NCI-H146 treated with DMSO at 0.1 percent for 48 hours (cell line): ENCODE measurements at regions not wholly inside any gene's neighbourhood (a gene's known extent, or its start where the extent isn't known, plus 50 kb on each side); places are given as distances from the start of the nearest gene placed in this dataset.

Experiments
- DNase-seq: peaks from one replicate; lab custom pipeline; 2025; ENCODE audit not compliant: unreplicated experiment; lab: John Stamatoyannopoulos, UW

DNA sequence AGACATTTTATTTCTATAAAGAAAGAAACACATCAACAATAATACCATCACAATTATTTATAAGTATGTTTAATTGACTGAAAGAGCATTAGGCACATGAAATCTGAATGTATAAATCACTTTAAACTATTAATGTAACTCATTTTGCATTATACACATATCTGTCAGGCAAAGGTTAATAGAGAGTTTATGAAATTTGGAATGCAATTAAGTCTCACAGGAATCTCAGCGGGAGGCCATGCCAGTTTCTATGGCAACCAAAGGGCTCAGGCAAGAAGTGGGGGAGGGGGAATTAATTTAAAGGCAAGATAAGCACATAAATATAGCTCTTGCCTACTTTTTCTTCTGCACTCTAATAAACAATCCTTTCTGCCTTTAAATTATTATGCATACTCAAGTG, 152.6 kb downstream of the SLC16A9 start:
- peak; percentile 18 for DNase-seq

DNA sequence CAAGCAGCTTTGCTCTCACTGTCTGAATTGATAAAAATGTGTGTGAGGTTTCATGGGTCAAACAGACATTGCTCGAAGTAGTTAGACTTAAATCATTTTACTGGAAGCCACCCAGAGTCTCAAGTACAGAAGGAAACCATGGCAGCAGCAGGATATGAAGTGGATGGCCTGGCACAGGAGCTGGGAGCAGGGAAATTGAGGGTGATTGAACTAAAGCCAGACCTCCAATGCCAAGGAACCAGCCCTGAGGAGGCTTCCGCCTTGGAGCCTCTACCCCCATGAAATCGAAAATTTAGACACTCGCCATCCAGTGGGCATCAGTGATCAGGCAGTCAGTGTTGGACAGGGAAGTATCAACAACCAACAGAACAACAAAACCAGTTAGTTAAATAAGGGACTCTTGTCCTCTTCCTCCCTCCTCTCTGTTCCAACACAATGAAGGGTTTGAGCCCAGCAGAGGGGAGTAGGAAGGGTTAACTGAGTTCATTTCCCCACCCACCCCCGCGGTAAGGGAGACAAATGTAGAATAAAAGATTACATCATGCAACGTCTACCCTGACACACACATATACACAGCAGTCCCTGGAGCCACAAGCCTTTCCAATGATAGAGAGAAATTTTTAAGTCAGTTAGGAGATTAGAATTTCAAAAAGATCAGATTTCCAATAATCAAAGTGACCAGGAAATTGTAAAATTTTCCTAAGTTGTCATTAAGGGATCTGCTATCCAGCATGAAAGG, 156.3 kb downstream of the SLC16A9 start:
- DNase-seq: no peak

DNA sequence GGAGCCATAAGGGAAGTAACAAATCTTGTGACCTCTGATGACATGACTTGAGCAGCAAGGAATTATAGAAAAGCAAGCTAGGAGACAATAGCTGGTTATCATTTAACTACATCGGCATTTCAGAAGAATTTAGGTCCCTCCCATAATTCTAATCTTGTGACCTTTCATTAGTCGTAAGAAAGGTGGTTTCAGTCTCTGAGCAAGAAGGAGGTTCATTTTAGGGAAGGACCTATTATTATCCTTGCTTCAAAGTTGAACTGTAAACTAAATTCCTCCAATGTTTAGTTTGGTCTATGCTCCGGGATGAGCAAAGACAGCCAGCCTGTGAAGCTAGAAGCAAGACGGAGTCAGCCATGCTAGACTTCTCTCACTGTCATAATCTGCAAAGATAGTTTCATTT, 159.6 kb downstream of the SLC16A9 start:
- DNase-seq: no peak

DNA sequence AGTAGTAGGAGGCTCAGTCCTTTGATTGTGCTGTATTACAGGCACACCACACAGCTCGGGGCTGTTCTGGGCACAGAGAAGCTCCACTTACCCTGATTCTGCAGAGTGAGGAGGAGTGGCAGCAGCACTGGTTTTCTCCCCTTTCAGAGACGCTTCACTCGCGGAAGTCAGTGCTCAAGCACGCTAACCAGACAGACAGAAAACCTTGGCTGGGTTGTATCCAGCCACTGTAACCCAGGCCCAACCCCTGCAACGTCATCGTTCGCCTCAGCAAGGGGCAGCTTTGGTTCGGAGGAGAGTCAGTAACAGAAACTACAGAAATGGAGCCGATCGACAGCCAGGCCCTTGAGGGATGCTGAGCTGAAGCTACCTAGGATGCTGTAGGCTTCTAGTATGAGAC, 171.0 kb downstream of the SLC16A9 start:
- no peak for DNase-seq

DNA sequence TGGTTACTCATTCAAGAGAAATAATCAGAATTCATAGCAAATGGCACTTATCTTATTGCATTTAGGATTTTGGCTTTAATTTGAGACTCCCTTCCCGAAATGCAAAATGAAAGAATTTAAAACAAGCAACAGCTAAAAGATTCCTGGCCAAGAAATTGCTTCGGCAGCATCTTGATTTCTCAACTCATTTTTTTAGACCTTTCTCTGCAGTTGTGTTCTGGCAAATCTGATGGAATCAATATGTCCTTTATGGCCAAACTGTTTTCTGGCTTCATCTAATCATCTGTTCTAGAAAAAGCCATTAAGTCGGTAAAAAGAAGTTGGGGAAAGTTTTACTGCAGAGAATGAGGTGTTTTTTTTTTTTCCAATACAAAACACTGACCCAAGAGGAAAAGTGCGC, 172.1 kb downstream of the SLC16A9 start:
- DNase-seq: no peak

DNA sequence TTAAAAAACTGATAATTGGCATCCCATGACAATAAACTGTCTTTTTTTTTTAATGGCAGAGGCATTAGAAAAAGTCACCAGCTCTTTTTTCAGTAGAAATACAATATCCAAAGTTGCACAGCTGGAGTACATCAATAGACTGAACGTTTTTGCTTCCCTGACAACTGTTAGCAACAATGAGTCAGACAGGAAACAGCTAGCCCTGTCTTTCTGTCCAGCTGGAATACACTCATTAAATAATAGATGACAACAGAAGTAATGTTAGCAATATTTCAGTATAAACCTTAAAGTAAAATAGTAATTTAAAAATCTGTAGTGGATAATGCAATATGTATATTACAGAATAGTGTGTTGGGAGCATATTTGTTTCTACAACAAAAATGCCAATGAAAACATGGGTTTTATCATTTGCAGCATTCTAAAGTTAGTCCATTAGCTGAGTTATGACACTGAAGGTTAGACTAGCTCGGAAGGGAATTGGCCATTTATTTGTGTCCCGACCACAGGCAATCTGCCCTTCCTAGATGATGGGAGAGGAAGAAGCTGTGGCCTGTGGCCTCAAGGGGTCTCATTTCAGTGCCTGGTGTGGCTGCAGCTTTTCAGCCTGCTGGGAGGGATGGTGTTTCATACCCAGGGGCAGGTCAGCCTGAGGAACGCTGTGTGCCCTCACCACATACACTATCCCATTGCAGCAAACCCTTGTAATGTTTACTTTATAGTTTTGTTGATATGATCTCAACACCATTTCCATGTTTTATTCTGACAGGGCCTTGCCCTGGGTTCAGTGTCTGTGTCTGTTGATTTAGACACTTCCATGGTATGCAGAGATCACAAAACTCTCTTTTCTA, 173.3 kb downstream of the SLC16A9 start:
- peak; percentile 33 for DNase-seq

DNA sequence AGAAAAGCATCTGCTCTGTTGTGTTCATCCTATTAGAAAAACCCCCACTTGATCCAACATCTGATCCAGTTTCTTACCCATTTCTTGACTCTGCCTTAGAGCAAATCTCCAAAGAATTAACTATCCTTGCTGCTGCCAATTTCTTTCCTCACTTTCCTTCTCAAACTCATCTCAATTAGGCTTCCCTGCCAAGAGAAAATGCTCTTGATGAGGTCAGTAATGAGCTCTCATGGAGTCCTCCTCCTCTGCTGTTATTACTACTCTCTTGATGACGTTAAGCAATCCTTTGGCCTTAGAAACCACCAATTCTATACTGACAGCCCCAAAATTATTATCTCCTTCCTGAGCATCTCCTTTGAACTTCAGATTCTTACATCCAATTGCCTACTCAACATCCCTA, 162.0 kb upstream of the FAM13C start:
- DNase-seq: no peak

DNA sequence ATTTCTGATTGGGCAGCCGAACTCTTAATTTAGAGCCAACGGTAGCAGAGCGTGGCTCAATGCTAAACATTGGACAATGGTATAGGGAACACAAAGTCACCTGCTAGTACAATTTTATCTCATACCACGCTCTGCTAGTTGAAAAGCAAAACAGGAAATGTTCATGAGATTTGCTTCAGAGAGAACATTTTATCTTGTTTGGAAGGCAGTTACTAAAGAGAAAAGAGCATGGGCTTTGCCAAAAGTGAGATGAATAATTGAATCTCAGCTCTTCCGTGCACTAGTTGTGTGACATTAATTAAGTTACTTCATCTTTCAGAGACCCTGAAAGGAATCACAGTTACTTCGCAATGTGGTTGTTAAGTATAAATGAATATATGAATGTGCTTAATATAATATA, 161.5 kb upstream of the FAM13C start:
- DNase-seq: no peak

DNA sequence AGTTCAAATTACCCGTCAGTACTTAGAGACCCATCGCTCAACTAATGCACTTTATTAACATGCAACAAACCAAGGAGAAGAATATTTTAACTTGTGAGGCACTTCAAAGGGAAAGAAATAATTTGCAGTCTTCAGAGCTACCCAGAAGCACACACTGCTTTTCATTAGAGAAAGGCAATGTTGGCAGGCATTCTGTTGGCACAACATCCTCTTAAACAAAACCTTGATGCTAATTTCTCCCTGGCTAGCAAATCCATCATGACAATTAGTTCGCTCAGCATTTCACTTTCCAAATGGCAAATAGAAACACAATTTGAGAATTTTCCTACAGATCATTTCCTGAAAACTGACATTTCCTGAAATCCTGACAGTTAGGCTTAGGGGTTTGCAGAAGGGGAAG, 155.6 kb upstream of the FAM13C start:
- DNase-seq: no peak

DNA sequence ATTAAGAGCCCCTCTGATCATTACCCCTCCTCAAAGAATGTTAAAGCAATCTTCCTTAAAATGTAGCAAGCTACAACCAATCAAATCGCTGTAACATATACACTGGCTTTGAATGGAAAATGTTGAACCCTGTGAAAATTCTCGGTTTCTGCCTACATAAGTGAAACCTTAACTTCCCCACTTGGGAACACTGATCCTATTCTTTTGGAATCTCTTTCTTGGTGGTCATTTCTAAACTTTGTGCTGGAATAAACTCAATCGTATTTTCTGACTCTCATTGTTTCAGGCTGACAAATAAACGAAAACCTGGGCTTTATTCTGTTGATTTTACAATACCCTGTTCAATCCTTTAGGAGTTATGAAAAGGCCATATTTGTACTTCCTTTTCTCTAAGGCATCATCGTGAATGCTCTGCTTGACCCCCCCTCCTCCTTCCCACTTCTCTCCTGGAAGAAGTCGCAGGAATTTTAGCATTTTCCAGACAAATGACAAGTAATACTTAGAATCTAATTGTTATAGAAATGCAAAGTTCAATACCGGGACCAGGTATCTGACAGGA, 155.1 kb upstream of the FAM13C start:
- DNase-seq: no peak

DNA sequence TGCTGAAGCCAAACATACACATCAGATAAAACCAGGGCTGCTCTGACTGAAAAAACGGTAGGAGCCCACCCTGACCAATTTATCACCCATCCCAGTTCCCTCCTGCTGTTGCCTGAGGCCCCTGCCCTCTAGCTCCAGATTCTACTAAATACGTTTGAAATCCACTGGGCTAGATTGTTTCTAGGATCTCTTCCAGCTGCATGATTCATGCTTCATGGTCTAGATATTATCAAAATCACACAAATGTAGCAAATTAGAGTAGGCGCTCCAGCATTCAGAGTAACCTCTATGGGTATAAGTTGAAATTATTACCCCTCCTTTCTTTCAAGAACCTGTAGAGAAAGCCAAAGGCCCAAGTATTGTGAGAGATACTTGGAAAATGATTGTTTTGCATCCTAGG, 151.2 kb upstream of the FAM13C start:
- DNase-seq: no peak

DNA sequence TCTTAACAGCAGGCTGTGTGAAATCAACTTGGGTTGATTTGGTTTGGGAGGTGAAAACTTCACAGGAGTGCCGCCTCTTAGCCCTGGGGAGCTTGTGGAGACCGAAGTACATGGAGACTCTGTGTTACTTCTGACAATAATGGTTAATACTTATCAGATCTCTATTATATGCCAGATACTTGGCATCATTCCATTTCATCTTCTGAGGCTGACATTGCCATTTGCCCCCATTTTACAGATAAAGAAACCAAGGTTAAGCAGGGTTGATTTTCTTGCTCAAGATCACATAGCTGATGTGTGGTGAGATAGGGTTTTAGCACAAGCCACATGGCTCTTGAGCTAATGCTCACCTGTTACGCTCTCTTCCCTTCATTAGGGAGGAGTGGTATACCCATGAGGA, 150.6 kb upstream of the FAM13C start:
- DNase-seq: no peak

DNA sequence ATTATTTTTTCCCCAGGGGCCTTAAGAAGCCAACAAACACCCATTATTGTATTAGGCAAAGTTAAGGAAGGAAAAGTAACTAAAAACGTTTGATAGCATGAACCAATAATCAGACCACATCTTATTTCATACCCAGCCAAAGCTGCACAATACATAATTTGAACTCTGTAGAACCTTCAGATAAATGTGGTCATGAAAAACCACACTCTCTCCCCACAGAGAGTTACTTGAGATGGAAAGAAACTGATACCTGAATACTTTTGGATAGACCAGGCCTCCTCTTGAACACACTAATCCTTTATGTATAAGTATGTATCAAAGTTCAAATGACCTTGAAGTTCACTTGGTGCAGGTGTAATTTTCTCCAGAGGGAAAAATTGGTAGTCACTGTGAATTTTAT, 146.6 kb upstream of the FAM13C start:
- DNase-seq: no peak

DNA sequence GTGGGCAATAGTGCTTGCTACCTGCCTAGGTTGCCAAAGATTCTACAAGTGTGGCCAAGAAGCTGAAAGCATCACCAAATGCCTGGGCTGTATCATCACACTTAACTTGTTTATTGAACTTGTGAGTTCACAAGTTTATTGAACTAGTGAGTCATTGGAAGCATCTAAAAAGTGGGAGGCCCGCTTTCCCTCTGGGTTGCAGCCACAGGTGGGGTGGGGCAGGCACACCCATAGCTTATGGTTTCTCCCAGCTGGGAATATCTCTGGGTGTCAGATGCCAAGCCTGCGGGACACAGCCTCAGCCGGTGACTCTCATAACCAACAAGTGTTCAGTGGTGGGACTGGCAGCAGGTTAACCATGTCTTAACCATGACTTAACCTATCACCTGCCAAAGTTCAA, 145.9 kb upstream of the FAM13C start:
- no peak for DNase-seq

DNA sequence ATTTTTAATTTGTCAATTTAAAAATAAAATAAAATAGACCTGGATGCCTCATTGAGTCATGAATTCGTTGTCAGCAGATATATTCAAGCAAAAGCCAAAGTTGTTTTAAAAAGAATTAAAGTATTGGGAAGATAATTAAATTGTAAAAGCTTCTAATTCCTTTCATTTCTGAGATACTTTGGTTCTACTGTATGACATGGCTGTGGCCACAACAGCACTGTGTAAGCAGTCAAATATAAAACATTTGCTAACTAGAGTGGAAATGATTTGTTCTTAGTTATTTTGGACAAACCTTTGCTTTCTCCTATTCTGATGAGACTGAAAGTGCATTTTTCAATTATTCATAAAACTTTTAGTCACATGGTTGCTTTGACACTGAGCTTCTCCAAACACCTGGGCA, 143.6 kb upstream of the FAM13C start:
- no peak for DNase-seq

DNA sequence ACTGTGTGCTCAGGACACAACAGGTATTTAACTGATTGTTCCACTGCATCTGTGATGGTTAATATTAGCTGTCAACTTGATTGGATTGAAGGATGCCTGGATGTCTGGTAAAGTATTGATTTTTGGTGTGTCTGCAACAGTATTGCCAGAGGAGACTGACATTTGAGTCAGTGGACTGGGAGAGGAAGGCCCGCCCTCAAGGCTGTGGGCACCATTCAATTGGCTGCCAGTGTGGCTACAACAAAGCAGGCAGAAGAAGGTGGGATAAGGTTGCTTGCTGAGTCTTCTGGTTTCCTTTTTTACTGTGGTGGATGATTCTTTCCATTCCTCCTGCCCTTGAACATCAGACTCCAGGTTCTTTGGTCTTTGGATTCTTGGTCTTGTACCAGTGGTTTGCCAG, 137.1 kb upstream of the FAM13C start:
- DNase-seq: peak; percentile 57

DNA sequence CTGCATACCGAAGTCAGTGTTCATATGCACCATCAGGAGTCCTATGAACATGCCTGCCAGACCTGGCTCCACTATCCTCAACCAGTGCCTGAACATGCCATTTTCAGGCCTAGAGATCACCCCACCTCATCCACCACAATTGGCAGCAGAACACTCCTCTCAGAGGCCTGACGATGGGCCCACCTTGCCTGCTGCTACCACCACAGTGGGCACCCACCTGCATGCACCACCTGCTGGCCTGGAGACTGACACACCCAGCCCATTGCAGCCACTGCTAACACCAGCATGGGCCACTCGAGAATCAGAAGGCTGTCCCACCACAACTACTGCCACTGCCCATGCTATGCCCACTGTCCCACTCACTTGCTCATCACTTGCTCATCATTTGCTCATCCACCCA, 130.7 kb upstream of the FAM13C start:
- no peak for DNase-seq

DNA sequence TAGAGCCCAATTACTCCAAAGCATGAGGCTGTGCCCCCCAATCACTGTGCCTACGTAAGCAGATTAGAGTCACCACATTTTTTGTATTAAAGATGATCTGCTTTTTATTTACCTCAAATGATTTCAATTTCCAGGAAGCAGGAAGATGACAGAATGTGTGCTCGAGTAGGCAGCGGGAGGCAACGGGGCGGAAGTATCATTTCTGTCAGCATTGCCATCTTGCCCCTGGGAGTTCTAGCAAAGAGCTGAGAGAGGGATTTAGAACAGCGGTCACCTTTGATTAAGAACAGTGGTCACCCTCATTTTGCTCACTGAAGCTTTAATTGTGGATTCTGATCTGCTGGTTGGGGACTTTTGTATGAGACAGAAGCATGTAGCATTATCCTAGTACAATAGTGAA, 117.1 kb upstream of the FAM13C start:
- DNase-seq: no peak

DNA sequence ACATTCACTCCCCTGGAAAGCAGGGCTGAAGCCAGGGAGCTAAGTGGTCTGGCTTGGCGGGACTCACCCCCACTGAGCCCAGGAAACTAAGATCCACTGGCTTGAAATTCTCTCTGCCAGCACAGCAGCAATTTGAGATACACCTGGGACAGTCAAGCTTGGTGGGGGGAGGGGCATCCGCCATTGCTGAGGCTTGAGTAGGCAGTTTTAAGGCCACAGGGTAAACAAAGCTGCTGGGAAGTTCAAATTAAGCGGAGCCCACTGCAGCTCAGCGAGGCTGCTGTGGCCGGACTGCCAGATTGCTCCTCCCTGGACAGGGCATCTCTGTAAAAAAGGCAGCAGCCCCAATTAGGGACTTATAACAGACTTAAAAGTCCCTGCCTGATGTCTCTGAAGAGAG, 108.2 kb upstream of the FAM13C start:
- DNase-seq: no peak

DNA sequence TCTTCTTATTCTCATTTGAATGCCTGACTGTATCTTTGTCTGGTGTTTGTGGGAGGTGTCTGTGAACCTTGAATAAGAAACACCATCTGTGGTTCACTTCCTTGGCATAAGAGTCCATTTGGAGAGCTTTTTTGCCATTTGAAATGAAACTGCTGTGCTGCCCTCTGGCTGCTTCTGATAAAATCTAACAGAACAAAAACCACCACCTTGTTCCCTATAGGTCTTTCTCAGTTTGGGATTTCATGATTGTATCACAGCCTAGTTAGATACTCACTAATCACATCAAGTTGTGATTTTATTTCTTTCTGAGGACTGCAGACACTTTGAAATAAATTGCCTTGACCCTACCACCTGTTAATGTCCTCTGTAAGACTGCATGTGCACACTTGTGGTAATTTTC, 102.7 kb upstream of the FAM13C start:
- no peak for DNase-seq

DNA sequence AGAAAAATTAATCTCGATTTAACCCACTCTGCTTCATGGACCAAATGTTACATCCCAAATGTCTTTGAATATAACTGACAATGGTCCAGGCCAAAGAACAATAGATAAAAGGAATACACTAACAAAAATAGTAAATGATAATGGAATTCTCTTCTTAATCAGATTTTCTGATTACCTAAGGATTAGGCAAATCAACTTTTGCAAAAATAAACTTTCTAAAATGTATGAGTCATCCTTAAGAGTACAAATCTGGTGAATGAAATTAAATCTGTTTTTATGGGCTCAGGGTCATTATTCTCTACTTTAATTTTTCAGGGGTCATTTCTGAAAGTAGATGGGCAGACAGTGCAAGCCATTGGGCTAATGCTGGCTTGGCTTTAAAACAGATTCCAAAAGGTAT, 102.1 kb upstream of the FAM13C start:
- DNase-seq: no peak

DNA sequence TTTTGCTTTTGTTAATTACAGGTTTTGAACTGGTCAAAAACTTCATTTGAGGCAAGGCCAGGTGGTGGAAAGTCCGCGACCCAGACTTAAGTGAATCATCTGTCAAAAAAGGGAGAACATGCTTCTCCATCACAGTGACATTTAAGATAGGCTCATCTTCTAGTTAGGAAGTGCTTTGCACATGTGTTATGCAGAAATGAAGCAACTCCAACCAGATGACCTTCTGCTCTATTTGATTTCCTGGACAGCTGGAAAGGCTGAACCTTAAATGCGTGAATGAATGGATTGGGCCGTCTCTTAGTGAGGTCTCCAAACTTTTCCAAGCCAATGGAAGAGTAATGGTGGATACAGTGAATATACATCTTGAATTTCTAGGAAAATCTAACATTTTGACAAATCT, 101.6 kb upstream of the FAM13C start:
- DNase-seq: no peak
